ENCODE measurements at regions not wholly inside any gene's neighbourhood (a gene's known extent, or its start where the extent isn't known, plus 50 kb on each side); places are given as distances from the start of the nearest gene placed in this dataset.

- TF ChIP-seq, protein P1, sequence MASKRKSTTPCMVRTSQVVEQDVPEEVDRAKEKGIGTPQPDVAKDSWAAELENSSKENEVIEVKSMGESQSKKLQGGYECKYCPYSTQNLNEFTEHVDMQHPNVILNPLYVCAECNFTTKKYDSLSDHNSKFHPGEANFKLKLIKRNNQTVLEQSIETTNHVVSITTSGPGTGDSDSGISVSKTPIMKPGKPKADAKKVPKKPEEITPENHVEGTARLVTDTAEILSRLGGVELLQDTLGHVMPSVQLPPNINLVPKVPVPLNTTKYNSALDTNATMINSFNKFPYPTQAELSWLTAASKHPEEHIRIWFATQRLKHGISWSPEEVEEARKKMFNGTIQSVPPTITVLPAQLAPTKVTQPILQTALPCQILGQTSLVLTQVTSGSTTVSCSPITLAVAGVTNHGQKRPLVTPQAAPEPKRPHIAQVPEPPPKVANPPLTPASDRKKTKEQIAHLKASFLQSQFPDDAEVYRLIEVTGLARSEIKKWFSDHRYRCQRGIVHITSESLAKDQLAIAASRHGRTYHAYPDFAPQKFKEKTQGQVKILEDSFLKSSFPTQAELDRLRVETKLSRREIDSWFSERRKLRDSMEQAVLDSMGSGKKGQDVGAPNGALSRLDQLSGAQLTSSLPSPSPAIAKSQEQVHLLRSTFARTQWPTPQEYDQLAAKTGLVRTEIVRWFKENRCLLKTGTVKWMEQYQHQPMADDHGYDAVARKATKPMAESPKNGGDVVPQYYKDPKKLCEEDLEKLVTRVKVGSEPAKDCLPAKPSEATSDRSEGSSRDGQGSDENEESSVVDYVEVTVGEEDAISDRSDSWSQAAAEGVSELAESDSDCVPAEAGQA (IDR thresholded peaks at IDR 0.05; ENCODE audit: low read depth) = no peak
- TF ChIP-seq, protein P1 (CRISPR knock-in tag; IDR thresholded peaks at IDR 0.05; ENCODE audit: borderline replicate concordance) = no peak
- TF ChIP-seq SP140L (CRISPR knock-in tag; IDR thresholded peaks at IDR 0.05; ENCODE audit: borderline replicate concordance) (no peak), SRY (CRISPR knock-in tag; IDR thresholded peaks at IDR 0.05) (no peak), ZNF674 (CRISPR knock-in tag; IDR thresholded peaks at IDR 0.05; ENCODE audit: low read depth) (no peak)
Observed at GRCh38 chr6:163828038-163828795, 413.7 kb downstream of the QKI start (continued).

DNA sequence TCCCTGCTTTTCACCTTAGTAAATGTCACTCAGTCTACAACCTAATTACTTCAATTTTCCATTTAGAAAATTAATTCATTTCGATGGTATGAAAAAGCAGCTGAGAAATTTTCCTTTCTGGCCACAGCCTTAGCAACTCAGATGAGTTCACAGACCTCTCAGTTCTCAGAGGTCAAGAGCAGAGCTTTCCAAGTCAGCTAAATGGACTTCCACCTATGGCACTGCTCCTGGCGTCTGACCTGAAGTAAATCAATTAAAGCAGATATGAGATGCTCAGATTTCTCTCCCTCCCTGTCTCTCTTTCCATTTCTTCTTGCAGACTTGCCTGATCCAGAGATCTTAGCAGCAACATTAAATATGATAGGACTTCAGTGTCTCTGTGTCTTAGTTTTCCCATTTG, 412.6 kb downstream of the QKI start:
- in situ Hi-C loops (cut with HindIII; ENCODE audit: extremely low pct_ligation_motif_present, low pct_unique_long_range_greater_than_20kb) = no loop called here
- Histone ChIP-seq H3K9ac (ENCODE audit: insufficient read depth, low read depth, low read length) (no peak overlapping the region), H3K4me3 (replicated peaks in 1 of 3; ENCODE audit: insufficient read depth in 1 of 3, low read depth in 2 of 3, low read length in 3 of 3) (no peak overlapping the region), H3K4me1 (ENCODE audit: insufficient read depth, low read length) (no peaks in the 10 kb centered on the region), H3K36me3 (replicated peaks in 1 of 2; ENCODE audit: control insufficient read depth in 1 of 2, insufficient read depth in 2 of 2, low read length in 2 of 2) (no peaks in the 10 kb centered on the region), H2AFZ (ENCODE audit: low read length) (no peak overlapping the region), H3K9me3 (ENCODE audit: low read length) (no peaks in the 10 kb centered on the region), H3K4me2 (ENCODE audit: low read depth, low read length) (no peak overlapping the region), H3K27ac (ENCODE audit: extremely low read length, insufficient read depth, low read length) (no peak overlapping the region), H4K20me1 (ENCODE audit: insufficient read depth, low read length) (no peaks in the 10 kb centered on the region), H3K27me3 (ENCODE audit: control insufficient read depth in 1 of 2, insufficient read depth in 2 of 2, low read length in 2 of 2) (peaks cover 0 to 49% of the 10 kb centered on the region in 2 experiments; a peak in 4 of 5 replicates), H3K79me2 (ENCODE audit: insufficient read depth, low read length) (no peaks in the 10 kb centered on the region)
- ATAC-seq (no peak), DNase-seq (ENCODE audit: low spot score) (no peak), FAIRE-seq (no peak)
- POLR2A ChIA-PET = no interaction called here
- 2% methylated on average over 2 of the region's 2 CpGs for WGBS (ENCODE audit: low lambda C conversion rate)
- CTCF ChIA-PET (ENCODE audit: low intra/inter-chr PET ratio, low total read pairs) = no interaction called here
- intact Hi-C loops (cut with micrococcal nuclease; ENCODE audit: unreplicated experiment) = no loop called here
- no TSS peak for BruUV-seq (replicated peaks)
- TF ChIP-seq NR2F6 (IDR thresholded peaks at IDR 0.05) (no peak), NR2F6 (CRISPR knock-in tag; IDR thresholded peaks at IDR 0.05) (no peak), BCLAF1 (IDR thresholded peaks at IDR 0.05) (no peak), MLX (CRISPR knock-in tag; IDR thresholded peaks at IDR 0.05) (no peak), ZNF33B (CRISPR knock-in tag; IDR thresholded peaks at IDR 0.05) (no peak), MZF1 (CRISPR knock-in tag; IDR thresholded peaks at IDR 0.05; ENCODE audit: borderline replicate concordance) (no peak), ZFP36L2 (CRISPR knock-in tag; IDR thresholded peaks at IDR 0.05) (no peak)
- TF ChIP-seq, protein P2, sequence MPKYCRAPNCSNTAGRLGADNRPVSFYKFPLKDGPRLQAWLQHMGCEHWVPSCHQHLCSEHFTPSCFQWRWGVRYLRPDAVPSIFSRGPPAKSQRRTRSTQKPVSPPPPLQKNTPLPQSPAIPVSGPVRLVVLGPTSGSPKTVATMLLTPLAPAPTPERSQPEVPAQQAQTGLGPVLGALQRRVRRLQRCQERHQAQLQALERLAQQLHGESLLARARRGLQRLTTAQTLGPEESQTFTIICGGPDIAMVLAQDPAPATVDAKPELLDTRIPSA (CRISPR knock-in tag; IDR thresholded peaks at IDR 0.05; ENCODE audit: borderline replicate concordance) = no peak

Measured in HepG2 (cell line).